ENCODE measurements at regions not wholly inside any gene's neighbourhood (a gene's known extent, or its start where the extent isn't known, plus 50 kb on each side); places are given as distances from the start of the nearest gene placed in this dataset.
"Not testable (repeated sequence)": the region's sequence is repeated elsewhere in the genome, so short reads cannot be mapped to it uniquely, and the experiment has no call there.

DNA sequence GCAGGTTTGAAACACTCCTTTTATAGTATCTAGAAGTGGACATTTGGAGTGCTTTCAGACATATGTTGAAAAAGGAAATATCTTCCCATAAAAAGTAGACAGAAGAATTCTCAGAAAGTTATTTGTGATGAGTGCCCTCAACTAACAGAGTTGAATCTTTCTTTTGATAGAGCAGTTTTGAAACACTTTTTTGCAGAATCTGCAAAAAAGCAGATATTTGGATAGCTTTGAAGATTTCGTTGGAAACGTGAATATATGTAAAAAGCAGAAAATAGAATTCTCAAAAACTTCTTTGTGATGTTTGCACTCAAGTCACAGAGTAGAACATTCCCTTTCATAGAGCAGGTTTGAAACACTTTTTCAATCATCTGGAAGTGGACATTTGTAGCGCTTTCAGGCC, 676.4 kb upstream of the ZNF337 start:
- not testable (repeated sequence) for ATAC-seq

DNA sequence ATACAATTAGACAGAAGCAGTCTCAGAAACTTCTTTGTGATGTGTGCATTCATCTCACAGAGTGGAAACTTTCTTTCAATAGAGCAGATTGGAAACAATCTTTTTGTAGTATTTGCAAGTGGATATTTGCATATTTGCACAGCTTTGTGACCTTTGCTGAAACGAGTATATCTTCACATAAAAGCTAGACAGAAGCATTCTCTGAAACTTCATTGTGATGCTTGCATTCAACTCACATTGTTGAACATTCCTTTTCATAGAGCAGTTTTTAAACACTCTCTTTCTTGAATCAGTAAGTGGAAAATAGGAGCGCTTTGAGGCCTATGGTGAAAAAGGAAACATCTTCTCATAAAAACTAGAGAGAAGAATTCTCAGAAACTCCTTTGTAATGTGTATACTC, 657.9 kb upstream of the ZNF337 start:
- TF ChIP-seq ISL1 (CRISPR knock-in tag; IDR thresholded peaks at IDR 0.05) (no peak), ARNTL (CRISPR knock-in tag; IDR thresholded peaks at IDR 0.05; ENCODE audit: borderline replicate concordance, low read depth) (no peak), ZNF565 (CRISPR knock-in tag; conservative IDR thresholded peaks at IDR 0.05; ENCODE audit: low read depth) (no peak), TCF4 (CRISPR knock-in tag; IDR thresholded peaks at IDR 0.05; ENCODE audit: borderline replicate concordance) (no peak), TOX (CRISPR knock-in tag; IDR thresholded peaks at IDR 0.05; ENCODE audit: borderline replicate concordance) (no peak), GLIS3 (CRISPR knock-in tag; IDR thresholded peaks at IDR 0.05) (no peak), ZC3H10 (CRISPR knock-in tag; IDR thresholded peaks at IDR 0.05) (no peak), OSR1 (CRISPR knock-in tag; IDR thresholded peaks at IDR 0.05) (no peak), RARB (CRISPR knock-in tag; IDR thresholded peaks at IDR 0.05) (no peak), ZNF8 (CRISPR knock-in tag; IDR thresholded peaks at IDR 0.05) (no peak), SNAI2 (CRISPR knock-in tag; IDR thresholded peaks at IDR 0.05) (no peak)
- TF ChIP-seq, protein P1, sequence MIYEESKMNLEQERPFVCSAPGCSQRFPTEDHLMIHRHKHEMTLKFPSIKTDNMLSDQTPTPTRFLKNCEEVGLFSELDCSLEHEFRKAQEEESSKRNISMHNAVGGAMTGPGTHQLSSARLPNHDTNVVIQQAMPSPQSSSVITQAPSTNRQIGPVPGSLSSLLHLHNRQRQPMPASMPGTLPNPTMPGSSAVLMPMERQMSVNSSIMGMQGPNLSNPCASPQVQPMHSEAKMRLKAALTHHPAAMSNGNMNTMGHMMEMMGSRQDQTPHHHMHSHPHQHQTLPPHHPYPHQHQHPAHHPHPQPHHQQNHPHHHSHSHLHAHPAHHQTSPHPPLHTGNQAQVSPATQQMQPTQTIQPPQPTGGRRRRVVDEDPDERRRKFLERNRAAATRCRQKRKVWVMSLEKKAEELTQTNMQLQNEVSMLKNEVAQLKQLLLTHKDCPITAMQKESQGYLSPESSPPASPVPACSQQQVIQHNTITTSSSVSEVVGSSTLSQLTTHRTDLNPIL (CRISPR knock-in tag; IDR thresholded peaks at IDR 0.05; ENCODE audit: low read depth), result no peak
- TF ChIP-seq, protein P2, sequence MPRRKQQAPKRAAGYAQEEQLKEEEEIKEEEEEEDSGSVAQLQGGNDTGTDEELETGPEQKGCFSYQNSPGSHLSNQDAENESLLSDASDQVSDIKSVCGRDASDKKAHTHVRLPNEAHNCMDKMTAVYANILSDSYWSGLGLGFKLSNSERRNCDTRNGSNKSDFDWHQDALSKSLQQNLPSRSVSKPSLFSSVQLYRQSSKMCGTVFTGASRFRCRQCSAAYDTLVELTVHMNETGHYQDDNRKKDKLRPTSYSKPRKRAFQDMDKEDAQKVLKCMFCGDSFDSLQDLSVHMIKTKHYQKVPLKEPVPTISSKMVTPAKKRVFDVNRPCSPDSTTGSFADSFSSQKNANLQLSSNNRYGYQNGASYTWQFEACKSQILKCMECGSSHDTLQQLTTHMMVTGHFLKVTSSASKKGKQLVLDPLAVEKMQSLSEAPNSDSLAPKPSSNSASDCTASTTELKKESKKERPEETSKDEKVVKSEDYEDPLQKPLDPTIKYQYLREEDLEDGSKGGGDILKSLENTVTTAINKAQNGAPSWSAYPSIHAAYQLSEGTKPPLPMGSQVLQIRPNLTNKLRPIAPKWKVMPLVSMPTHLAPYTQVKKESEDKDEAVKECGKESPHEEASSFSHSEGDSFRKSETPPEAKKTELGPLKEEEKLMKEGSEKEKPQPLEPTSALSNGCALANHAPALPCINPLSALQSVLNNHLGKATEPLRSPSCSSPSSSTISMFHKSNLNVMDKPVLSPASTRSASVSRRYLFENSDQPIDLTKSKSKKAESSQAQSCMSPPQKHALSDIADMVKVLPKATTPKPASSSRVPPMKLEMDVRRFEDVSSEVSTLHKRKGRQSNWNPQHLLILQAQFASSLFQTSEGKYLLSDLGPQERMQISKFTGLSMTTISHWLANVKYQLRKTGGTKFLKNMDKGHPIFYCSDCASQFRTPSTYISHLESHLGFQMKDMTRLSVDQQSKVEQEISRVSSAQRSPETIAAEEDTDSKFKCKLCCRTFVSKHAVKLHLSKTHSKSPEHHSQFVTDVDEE (CRISPR knock-in tag; IDR thresholded peaks at IDR 0.05), result no peak
- TF ChIP-seq, protein P3, sequence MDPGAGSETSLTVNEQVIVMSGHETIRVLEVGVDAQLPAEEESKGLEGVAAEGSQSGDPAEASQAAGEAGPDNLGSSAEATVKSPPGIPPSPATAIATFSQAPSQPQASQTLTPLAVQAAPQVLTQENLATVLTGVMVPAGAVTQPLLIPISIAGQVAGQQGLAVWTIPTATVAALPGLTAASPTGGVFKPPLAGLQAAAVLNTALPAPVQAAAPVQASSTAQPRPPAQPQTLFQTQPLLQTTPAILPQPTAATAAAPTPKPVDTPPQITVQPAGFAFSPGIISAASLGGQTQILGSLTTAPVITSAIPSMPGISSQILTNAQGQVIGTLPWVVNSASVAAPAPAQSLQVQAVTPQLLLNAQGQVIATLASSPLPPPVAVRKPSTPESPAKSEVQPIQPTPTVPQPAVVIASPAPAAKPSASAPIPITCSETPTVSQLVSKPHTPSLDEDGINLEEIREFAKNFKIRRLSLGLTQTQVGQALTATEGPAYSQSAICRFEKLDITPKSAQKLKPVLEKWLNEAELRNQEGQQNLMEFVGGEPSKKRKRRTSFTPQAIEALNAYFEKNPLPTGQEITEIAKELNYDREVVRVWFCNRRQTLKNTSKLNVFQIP (CRISPR knock-in tag; IDR thresholded peaks at IDR 0.05; ENCODE audit: borderline replicate concordance, low read depth), result no peak
- TF ChIP-seq, protein P4, sequence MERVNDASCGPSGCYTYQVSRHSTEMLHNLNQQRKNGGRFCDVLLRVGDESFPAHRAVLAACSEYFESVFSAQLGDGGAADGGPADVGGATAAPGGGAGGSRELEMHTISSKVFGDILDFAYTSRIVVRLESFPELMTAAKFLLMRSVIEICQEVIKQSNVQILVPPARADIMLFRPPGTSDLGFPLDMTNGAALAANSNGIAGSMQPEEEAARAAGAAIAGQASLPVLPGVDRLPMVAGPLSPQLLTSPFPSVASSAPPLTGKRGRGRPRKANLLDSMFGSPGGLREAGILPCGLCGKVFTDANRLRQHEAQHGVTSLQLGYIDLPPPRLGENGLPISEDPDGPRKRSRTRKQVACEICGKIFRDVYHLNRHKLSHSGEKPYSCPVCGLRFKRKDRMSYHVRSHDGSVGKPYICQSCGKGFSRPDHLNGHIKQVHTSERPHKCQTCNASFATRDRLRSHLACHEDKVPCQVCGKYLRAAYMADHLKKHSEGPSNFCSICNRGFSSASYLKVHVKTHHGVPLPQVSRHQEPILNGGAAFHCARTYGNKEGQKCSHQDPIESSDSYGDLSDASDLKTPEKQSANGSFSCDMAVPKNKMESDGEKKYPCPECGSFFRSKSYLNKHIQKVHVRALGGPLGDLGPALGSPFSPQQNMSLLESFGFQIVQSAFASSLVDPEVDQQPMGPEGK (CRISPR knock-in tag; IDR thresholded peaks at IDR 0.05; ENCODE audit: borderline replicate concordance), result no peak
- no peak for ATAC-seq

DNA sequence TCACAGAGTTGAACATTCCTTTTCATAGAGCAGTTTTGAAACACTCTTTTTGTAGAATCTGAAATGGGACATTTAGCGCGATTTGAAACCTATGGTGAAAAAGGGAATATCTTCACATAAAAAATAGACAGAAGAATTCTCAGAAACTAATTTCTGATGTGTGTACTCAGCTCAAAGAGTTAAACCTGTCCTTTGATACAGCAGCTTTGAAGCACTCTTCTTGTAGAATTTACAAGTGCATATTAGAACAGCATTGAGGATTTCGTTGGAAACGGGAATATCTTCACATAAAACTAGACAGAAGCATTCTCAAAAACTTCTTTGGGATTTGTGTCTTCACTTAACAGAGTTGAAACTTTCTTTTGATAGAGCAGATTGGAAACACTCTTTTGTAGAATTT, 650.7 kb upstream of the ZNF337 start:
- TF ChIP-seq PPARA (CRISPR knock-in tag; IDR thresholded peaks at IDR 0.05; ENCODE audit: borderline replicate concordance) (no peak), ZFP30 (CRISPR knock-in tag; IDR thresholded peaks at IDR 0.05) (no peak), BACH2 (CRISPR knock-in tag; IDR thresholded peaks at IDR 0.05; ENCODE audit: borderline replicate concordance) (no peak), ARNTL (CRISPR knock-in tag; IDR thresholded peaks at IDR 0.05; ENCODE audit: borderline replicate concordance, low read depth) (no peak), ZC3H10 (CRISPR knock-in tag; IDR thresholded peaks at IDR 0.05) (no peak), OSR1 (CRISPR knock-in tag; IDR thresholded peaks at IDR 0.05) (no peak), ZNF8 (CRISPR knock-in tag; IDR thresholded peaks at IDR 0.05) (no peak), SNAI2 (CRISPR knock-in tag; IDR thresholded peaks at IDR 0.05) (no peak), RARB (CRISPR knock-in tag; IDR thresholded peaks at IDR 0.05) (no peak), ZFP3 (CRISPR knock-in tag; IDR thresholded peaks at IDR 0.05) (no peak)
- TF ChIP-seq, protein P2 (CRISPR knock-in tag; IDR thresholded peaks at IDR 0.05), result no peak
- TF ChIP-seq, protein P5, sequence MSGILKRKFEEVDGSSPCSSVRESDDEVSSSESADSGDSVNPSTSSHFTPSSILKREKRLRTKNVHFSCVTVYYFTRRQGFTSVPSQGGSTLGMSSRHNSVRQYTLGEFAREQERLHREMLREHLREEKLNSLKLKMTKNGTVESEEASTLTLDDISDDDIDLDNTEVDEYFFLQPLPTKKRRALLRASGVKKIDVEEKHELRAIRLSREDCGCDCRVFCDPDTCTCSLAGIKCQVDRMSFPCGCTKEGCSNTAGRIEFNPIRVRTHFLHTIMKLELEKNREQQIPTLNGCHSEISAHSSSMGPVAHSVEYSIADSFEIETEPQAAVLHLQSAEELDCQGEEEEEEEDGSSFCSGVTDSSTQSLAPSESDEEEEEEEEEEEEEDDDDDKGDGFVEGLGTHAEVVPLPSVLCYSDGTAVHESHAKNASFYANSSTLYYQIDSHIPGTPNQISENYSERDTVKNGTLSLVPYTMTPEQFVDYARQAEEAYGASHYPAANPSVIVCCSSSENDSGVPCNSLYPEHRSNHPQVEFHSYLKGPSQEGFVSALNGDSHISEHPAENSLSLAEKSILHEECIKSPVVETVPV (CRISPR knock-in tag; IDR thresholded peaks at IDR 0.05), result no peak
- TF ChIP-seq, protein P4 (CRISPR knock-in tag; IDR thresholded peaks at IDR 0.05; ENCODE audit: borderline replicate concordance), result no peak
- TF ChIP-seq, protein P1 (CRISPR knock-in tag; IDR thresholded peaks at IDR 0.05; ENCODE audit: low read depth), result no peak
- ATAC-seq, result no peak

DNA sequence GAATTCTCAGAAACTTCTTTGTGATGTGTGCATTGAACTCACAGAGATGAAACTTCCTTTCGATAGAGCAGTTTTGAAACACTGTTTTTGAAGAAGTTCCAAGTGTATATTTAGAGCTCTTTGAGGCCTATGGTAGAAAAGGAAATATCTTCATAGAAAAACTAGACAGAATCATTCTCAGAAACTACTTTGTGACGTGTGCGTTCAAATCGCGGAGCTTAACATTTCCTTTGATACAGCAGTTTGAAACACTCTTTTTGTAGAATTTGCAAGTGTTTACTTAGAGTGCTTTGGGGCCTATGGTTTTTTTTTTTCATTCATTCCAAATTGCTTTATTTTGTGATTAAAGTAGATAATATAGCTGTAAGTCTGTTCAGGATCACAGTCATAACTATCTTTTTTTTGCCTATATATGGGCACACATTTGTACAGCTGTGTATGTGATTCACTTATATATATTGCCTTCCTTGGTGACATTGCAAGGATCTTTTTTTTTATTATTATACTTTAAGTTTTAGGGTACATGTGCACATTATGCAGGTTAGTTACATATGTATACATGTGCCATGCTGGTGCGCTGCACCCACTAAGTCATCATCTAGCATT, 643.9 kb upstream of the ZNF337 start:
- not testable (repeated sequence) for ATAC-seq

Measured in SK-N-SH treated with all-trans-retinoic acid at 6 μM for 48 hours (cell line).